ENCODE measurements at regions not wholly inside any gene's neighbourhood (a gene's known extent, or its start where the extent isn't known, plus 50 kb on each side); places are given as distances from the start of the nearest gene placed in this dataset.

- peaks cover 8 to 11% (median 8%) of the 10 kb centered on the region in 4 donors for H3K4me1 ChIP-seq
- no peaks in the 10 kb centered on the region for H3K36me3 ChIP-seq
- H3K4me3 ChIP-seq, result no peak overlapping the region
- no peak for ATAC-seq (ENCODE audit: low FRiP score in 2 of 2)
- H3K9me3 ChIP-seq, result no peaks in the 10 kb centered on the region
- no peaks in the 10 kb centered on the region for H3K27me3 ChIP-seq
- DNase-seq, result no peak
- H3K27ac ChIP-seq, result no peak overlapping the region
- no peak for TF ChIP-seq CTCF (IDR thresholded peaks at IDR 0.05)
- TF ChIP-seq POLR2AphosphoS5 (IDR thresholded peaks at IDR 0.05), result no peak
- TF ChIP-seq EP300 (IDR thresholded peaks at IDR 0.05), result no peak
- no peak for TF ChIP-seq POLR2A (IDR thresholded peaks at IDR 0.05)
Measured at GRCh38 chr6:156725712-156726111, 51.5 kb upstream of the ARID1B start.

- Histone ChIP-seq H3K4me3 (no peak overlapping the region), H3K9me3 (no peaks in the 10 kb centered on the region), H3K27ac (peak overlapping the region; percentile 84 to 89 (median 86)), H3K4me1 (peaks cover 20 to 24% (median 21%) of the 10 kb centered on the region in 4 donors), H3K36me3 (no peaks in the 10 kb centered on the region), H3K27me3 (no peaks in the 10 kb centered on the region)
- TF ChIP-seq POLR2A (IDR thresholded peaks at IDR 0.05) (no peak), EP300 (IDR thresholded peaks at IDR 0.05) (no peak), CTCF (IDR thresholded peaks at IDR 0.05) (no peak), POLR2AphosphoS5 (IDR thresholded peaks at IDR 0.05) (no peak)
- ATAC-seq (ENCODE audit: low FRiP score in 2 of 2) (peak; percentile 20 to 67), DNase-seq (peak in 1 of 2 donors; percentile 70)
- WGBS, 2 donors, result 41 to 53% methylated on average over 17 of the region's 17 CpGs
Measured at GRCh38 chr6:156720691-156721685, 56.2 kb upstream of the ARID1B start.

- TF ChIP-seq EP300 (IDR thresholded peaks at IDR 0.05), result peak in 1 of 4 donors; percentile 65
- no peak for TF ChIP-seq CTCF (IDR thresholded peaks at IDR 0.05)
- peak; percentile 50 to 88 for TF ChIP-seq POLR2AphosphoS5 (IDR thresholded peaks at IDR 0.05)
- TF ChIP-seq POLR2A (IDR thresholded peaks at IDR 0.05), result peak in 3 of 4 donors; percentile 22 to 68 (median 33)
- WGBS, 2 donors, result 16 to 23% methylated on average over 17 to 19 of the region's 50 CpGs
- no peaks in the 10 kb centered on the region for H3K27me3 ChIP-seq
- ATAC-seq (ENCODE audit: low FRiP score in 2 of 2) (peak; percentile 97 to 99), DNase-seq (peak; percentile 97 to 98)
- peak overlapping the region; percentile 3 to 46 (median 35) for H3K4me3 ChIP-seq
- H3K9me3 ChIP-seq, result no peaks in the 10 kb centered on the region
- peak overlapping the region; percentile 84 to 89 (median 86) for H3K27ac ChIP-seq
- H3K4me1 ChIP-seq, result peaks cover 20 to 24% (median 21%) of the 10 kb centered on the region in 4 donors
- no peaks in the 10 kb centered on the region for H3K36me3 ChIP-seq
Measured at GRCh38 chr6:156719720-156720563, 57.2 kb upstream of the ARID1B start.

GRCh38 chr6:156719395-156719719 lies 57.8 kb upstream of the ARID1B start:
- Histone ChIP-seq H3K4me3 (peak overlapping the region; percentile 3 to 46 (median 35)), H3K36me3 (no peaks in the 10 kb centered on the region), H3K27ac (peak overlapping the region; percentile 84 to 89 (median 86)), H3K9me3 (no peaks in the 10 kb centered on the region), H3K4me1 (peaks cover 20 to 24% (median 21%) of the 10 kb centered on the region in 4 donors), H3K27me3 (no peaks in the 10 kb centered on the region)
- 66 to 81% methylated on average over 11 to 13 of the region's 13 CpGs for WGBS, 2 donors
- TF ChIP-seq EP300 (IDR thresholded peaks at IDR 0.05) (no peak), CTCF (IDR thresholded peaks at IDR 0.05) (no peak), POLR2AphosphoS5 (IDR thresholded peaks at IDR 0.05) (no peak), POLR2A (IDR thresholded peaks at IDR 0.05) (no peak)
- ATAC-seq (ENCODE audit: low FRiP score in 2 of 2) (no peak), DNase-seq (no peak)

All from upper lobe of left lung (tissue), 6 donors.